ES-I3 (cell line): ENCODE measurements at regions not wholly inside any gene's neighbourhood (a gene's known extent, or its start where the extent isn't known, plus 50 kb on each side); places are given as distances from the start of the nearest gene placed in this dataset.

ENCODE experiments used
- H3K36me3 ChIP-seq: 2 replicates; pipeline ENCODE4 v1.6.1; 2013; ENCODE audit warnings: mild to moderate bottlenecking, low read length, control low read depth, moderate library complexity; ENCODE audit not compliant: insufficient read depth
- H3K4me1 ChIP-seq: 2 replicates; pipeline ENCODE4 v1.6.1; 2013; ENCODE audit warnings: mild to moderate bottlenecking, control low read depth, low read length; ENCODE audit not compliant: insufficient read depth
- H3K9ac ChIP-seq: 2 replicates; pipeline ENCODE4 v1.6.1; 2013; ENCODE audit warnings: low read depth, mild to moderate bottlenecking, low read length, moderate library complexity
- H3K9me3 ChIP-seq: 2 replicates; pipeline ENCODE4 v1.6.1; 2013; ENCODE audit warnings: mild to moderate bottlenecking, low read length, moderate library complexity; ENCODE audit not compliant: control insufficient read depth, insufficient read depth

GRCh38 chr4:110904435-110905065, 281.7 kb upstream of the PITX2 start:
- Histone ChIP-seq H3K9ac (no peak overlapping the region), H3K36me3 (no peaks in the 10 kb centered on the region), H3K4me1 (peaks cover 8% of the 10 kb centered on the region; the same call in 1 of the 2 replicates), H3K9me3 (no peaks in the 10 kb centered on the region)

- Histone ChIP-seq H3K36me3 (no peaks in the 10 kb centered on the region), H3K9me3 (no peaks in the 10 kb centered on the region), H3K4me1 (0 out of 2 replicates have a peak, but pooled peaks cover 4% of the 10 kb centered on the region), H3K9ac (no peak overlapping the region)
These were observed 282.5 kb upstream of the PITX2 start for GRCh38 chr4:110905367-110905766.

GRCh38 chr4:110907801-110908313, 285.0 kb upstream of the PITX2 start:
- Histone ChIP-seq H3K36me3 (no peaks in the 10 kb centered on the region), H3K9ac (no peak overlapping the region), H3K9me3 (no peaks in the 10 kb centered on the region), H3K4me1 (no peaks in the 10 kb centered on the region)

GRCh38 chr4:110914791-110915190, 291.9 kb upstream of the PITX2 start:
- H3K36me3 ChIP-seq = no peaks in the 10 kb centered on the region
- H3K4me1 ChIP-seq = no peaks in the 10 kb centered on the region
- H3K9ac ChIP-seq = no peak overlapping the region
- H3K9me3 ChIP-seq = no peaks in the 10 kb centered on the region

- Histone ChIP-seq H3K4me1 (no peaks in the 10 kb centered on the region), H3K9me3 (no peaks in the 10 kb centered on the region)
These were observed 292.4 kb upstream of the PITX2 start for GRCh38 chr4:110915301-110915700.

GRCh38 chr4:110916505-110916904, 293.6 kb upstream of the PITX2 start:
- Histone ChIP-seq H3K4me1 (no peaks in the 10 kb centered on the region), H3K36me3 (no peaks in the 10 kb centered on the region), H3K9me3 (no peaks in the 10 kb centered on the region), H3K9ac (no peak overlapping the region)

More at GRCh38 chr4:110915301-110915700, 292.4 kb upstream of the PITX2 start:
- no peaks in the 10 kb centered on the region for H3K36me3 ChIP-seq
- no peak overlapping the region for H3K9ac ChIP-seq

DNA sequence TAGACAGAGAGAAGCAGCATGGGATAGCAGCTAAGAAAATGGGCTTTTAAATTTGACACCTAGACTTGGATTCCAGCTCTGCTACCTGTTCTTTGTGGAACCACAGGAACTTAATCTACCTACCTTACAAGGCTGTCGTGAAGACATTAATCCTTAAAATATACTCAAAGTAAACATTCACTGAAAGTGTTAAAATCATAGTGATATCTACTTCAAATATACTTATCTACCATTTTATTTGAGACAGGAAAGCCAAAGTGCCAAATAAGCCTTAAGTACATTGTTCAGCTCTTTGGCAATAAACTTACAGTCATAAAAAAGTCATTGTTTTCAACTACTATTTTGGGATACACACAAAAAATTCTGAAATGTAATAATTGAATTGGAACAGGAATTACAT, 295.0 kb upstream of the PITX2 start:
- H3K9ac ChIP-seq = no peak overlapping the region
- no peaks in the 10 kb centered on the region for H3K36me3 ChIP-seq
- no peaks in the 10 kb centered on the region for H3K4me1 ChIP-seq
- H3K9me3 ChIP-seq = no peaks in the 10 kb centered on the region

- no peaks in the 10 kb centered on the region for H3K9me3 ChIP-seq
- no peak overlapping the region for H3K9ac ChIP-seq
- H3K4me1 ChIP-seq = no peaks in the 10 kb centered on the region
- no peaks in the 10 kb centered on the region for H3K36me3 ChIP-seq
These were observed 298.1 kb upstream of the PITX2 start for GRCh38 chr4:110920990-110921389.

DNA sequence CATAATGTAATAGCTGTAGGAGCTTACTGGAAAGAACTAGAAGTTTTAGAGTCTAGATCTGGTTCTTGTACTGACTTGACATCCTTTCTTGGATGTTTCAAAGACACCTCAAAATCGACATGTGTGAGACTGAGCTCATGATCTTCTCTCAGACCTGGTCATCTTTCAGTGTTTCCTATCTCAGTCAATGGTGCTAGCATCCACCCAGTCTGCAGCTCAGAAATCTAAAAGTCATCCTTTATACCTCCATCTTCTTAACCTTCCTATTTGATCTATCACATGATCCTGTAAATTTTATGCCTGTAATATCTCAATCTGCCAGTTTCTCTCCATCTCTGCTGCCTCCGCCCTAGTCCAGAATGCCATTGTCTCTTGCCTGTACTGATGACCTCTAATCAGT, 301.9 kb upstream of the PITX2 start:
- H3K36me3 ChIP-seq = no peaks in the 10 kb centered on the region
- no peaks in the 10 kb centered on the region for H3K4me1 ChIP-seq
- no peak overlapping the region for H3K9ac ChIP-seq
- H3K9me3 ChIP-seq = no peaks in the 10 kb centered on the region

DNA sequence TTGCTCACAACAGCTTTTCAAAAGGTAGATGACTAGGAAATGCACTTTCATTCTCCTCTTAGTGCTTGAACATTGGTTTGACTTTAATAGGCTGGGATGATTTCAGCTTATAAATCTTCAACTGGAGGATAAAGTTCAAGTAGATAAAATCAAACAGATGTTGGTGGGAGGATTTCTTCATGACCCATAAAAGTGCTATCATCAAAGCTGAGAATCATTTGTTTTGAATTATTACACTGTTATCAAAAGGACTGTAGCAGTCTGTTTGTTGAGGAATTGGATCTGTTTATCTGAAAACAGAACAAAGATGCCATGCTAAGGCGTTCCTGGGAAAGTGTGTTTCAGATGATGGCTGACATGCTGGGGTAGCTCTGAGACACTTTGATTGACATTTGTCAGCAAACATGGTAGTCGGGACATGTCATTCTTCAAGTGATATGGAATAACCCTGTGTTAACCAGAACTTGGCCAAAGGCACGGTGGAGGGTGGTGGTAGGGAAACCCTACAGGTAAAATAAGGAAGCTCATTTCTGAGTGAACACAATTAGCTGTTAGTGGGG, 304.0 kb upstream of the PITX2 start:
- Histone ChIP-seq H3K9ac (no peak overlapping the region), H3K36me3 (no peaks in the 10 kb centered on the region), H3K4me1 (no peaks in the 10 kb centered on the region), H3K9me3 (no peaks in the 10 kb centered on the region)

- no peaks in the 10 kb centered on the region for H3K4me1 ChIP-seq
- no peaks in the 10 kb centered on the region for H3K36me3 ChIP-seq
- H3K9ac ChIP-seq = no peak overlapping the region
- H3K9me3 ChIP-seq = no peaks in the 10 kb centered on the region
These were observed 310.5 kb upstream of the PITX2 start for GRCh38 chr4:110933341-110933740.

DNA sequence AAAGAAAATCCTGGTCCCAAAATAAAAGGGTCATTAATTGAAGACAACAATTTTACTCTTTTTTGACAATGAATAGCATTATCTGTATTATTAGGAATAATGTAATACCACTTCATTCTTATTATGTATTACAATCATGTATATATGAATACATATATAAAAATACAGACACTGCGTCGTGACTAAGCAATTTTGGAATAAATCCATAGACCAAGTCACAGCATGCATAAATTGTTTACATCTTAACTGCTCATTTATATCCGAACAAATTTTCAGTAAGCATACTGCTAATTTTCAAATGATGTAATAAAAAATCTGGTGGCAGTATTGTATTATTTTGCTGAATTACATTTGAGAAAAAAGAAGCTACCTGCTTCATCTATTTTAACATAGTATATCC, 321.6 kb upstream of the PITX2 start:
- Histone ChIP-seq H3K36me3 (no peaks in the 10 kb centered on the region), H3K9ac (no peak overlapping the region), H3K4me1 (no peaks in the 10 kb centered on the region), H3K9me3 (no peaks in the 10 kb centered on the region)

- Histone ChIP-seq H3K36me3 (no peaks in the 10 kb centered on the region), H3K4me1 (no peaks in the 10 kb centered on the region), H3K9ac (no peak overlapping the region), H3K9me3 (no peaks in the 10 kb centered on the region)
These were observed 322.7 kb upstream of the PITX2 start for GRCh38 chr4:110945600-110945999.

- H3K36me3 ChIP-seq = no peaks in the 10 kb centered on the region
- no peaks in the 10 kb centered on the region for H3K9me3 ChIP-seq
- H3K9ac ChIP-seq = no peak overlapping the region
These were observed 326.7 kb upstream of the PITX2 start for GRCh38 chr4:110949542-110949941.

GRCh38 chr4:110950731-110951130, 327.9 kb upstream of the PITX2 start:
- Histone ChIP-seq H3K9ac (no peak overlapping the region), H3K9me3 (no peaks in the 10 kb centered on the region), H3K36me3 (no peaks in the 10 kb centered on the region), H3K4me1 (no peaks in the 10 kb centered on the region)

More at GRCh38 chr4:110949542-110949941, 326.7 kb upstream of the PITX2 start:
- H3K4me1 ChIP-seq = no peaks in the 10 kb centered on the region
